GM12872 (cell line): ENCODE measurements at regions not wholly inside any gene's neighbourhood (a gene's known extent, or its start where the extent isn't known, plus 50 kb on each side); places are given as distances from the start of the nearest gene placed in this dataset.

Experiments used
- TF ChIP-seq, protein P1 (sequence below): IDR thresholded peaks from 3 replicates; pipeline ENCODE4 v1.5.1; 2011; ENCODE audit warnings: low read depth, mild to moderate bottlenecking, low read length, moderate library complexity; ENCODE audit not compliant: insufficient read depth

DNA sequence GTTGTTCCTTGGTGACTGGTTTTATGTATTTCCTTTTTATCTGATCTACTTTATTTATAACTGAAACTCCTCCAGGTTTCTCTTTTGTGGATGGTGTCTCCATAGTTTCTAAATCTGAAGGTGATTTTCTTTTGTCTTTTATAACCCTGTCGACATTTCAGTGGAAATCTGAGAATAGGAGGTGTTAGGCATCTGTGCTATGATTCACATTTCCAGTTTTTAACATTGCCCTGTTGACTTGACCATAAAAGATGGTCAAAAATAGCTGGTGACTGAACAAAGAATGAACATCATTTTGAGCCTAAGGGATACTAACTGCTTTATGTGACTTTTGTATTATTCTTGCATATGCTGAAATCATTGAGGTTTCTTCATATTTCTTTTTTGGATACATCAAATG is 190.5 kb downstream of the PCSK1 start:
- TF ChIP-seq, protein P1, sequence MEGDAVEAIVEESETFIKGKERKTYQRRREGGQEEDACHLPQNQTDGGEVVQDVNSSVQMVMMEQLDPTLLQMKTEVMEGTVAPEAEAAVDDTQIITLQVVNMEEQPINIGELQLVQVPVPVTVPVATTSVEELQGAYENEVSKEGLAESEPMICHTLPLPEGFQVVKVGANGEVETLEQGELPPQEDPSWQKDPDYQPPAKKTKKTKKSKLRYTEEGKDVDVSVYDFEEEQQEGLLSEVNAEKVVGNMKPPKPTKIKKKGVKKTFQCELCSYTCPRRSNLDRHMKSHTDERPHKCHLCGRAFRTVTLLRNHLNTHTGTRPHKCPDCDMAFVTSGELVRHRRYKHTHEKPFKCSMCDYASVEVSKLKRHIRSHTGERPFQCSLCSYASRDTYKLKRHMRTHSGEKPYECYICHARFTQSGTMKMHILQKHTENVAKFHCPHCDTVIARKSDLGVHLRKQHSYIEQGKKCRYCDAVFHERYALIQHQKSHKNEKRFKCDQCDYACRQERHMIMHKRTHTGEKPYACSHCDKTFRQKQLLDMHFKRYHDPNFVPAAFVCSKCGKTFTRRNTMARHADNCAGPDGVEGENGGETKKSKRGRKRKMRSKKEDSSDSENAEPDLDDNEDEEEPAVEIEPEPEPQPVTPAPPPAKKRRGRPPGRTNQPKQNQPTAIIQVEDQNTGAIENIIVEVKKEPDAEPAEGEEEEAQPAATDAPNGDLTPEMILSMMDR: no peak

DNA sequence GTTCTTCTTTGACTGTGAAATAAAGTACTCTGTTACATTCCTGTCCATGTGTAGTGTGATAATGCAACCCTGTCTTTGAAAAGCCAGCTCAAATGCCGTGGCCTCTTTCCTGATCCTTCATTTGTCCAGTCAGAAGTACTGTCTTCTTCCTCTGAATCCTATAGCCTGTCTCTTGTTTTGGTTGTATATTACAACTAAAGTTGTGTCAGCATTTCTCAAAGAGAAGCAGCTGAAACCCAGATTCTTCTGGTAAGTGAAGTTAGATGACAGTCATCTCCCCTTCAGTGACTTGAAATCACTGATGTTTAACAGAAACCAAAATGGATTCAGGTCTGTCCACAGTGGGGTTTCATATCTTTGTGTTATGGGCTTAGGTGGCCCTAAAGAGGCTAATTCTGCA is 196.2 kb downstream of the PCSK1 start:
- TF ChIP-seq, protein P1: no peak

DNA sequence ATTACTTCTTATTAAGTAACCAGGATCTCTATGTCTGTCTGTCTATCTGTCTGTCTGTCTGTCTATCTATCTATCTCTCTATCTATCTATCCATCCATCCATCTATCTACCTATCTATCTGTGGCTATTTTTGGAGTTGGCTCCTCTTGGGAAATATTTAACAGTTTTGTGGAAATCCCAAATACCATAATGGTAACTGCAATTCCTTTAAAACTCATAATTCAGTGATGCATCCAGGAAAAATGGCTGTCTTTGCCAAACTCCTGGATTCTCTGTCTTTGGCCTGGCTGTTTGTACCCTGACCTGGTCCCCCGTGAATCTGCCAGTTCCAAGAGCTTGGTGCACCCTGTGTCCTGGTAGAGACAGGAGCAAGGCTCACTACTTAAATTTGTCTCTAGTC is 197.0 kb downstream of the PCSK1 start:
- TF ChIP-seq, protein P1: no peak

DNA sequence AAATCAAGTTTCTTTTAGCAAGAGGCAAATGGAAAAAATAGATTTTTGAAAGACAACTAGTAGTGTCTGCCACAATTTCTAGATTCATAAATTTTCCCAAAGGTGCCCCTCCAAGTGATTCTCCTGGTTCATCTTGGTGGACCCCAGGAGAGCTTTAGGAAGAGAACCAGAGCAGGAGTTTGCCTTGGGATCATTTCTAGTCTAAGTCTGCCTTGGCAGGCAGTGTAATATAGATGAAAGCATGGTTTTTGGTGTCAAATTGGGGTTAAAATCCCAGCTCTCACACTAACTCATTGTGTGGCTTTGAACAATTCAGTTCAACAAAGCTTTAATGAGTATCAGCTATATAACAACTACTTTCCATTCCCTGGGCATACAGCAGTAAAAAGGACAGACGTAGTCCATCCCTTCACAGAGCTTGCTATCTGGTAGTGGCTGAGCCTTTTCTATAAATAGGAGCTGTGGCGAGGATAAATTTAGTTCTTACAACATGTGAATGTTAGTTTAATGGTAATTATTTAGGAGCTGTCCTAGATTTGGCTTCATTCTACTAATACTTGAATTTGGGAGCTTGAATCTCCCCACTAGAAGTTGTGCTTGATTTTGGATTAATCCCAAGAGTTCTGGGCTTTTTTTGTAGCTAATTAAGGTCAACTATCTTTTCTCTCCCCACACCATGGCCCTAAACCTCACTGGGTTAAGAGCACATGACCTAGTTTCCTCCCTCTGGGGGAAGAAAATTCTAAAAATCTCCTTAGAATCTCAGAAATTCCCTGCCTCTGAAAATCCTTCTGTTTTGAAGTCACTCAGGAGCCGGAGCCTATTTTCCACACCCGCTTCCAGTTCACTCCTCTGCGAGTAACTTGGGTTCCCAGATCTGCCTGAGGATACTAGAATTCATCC is 197.8 kb downstream of the PCSK1 start:
- TF ChIP-seq, protein P1: no peak

DNA sequence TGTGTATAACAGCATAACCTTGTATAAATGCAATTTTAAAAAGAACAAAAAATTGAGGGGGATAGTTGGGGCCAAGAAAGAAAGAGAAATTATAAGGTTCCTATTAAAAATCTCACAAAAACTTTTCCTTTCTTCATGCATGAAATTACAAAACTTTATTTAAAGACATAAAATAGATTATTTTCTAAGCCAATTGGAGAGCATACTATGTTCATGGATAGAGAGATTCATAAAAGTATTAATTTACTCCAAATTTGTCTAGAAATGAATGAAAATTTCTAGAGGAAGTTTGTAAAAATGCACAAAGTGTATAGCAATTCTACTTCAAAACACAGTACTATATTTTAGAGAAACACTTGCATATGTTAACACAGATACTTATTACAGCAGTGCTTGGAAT is 200.4 kb downstream of the PCSK1 start:
- TF ChIP-seq, protein P1: no peak

DNA sequence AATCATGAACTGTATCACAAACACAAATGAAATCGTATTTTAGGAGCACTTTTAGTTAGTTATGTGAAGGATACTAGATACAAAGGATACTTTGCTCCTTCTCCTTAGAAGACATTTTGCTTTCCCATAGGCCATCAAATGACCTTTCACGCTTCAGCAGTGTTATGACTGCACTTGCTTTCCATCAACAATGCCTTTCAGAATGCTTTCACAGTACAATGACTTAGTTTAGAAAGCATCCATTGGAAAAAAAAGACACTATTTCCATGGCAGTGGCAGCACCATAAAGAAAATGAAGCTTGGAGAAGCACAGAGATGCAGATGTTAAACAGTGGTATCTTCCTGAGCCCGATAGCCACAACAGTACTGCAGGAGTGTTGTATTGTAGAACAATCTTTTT is 203.9 kb downstream of the PCSK1 start:
- TF ChIP-seq, protein P1: no peak

DNA sequence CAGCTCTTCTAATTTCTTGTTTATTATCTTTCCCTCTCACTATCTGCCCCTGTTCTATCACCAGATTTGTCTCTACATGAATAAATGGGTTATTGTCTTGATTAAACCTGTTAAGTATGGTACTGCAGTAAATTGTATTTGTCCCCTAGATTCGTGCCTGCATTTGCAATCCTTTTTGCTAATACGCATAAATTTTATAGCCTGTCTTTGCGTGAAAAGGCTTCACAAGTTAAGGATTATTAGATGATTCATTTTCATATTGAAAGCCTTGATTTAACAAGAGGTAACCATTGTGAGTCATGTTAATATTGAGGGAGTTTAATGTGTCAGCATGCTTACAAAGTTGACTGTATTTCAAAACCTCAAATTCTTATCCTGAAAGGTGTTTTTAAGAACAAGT is 204.6 kb downstream of the PCSK1 start:
- TF ChIP-seq, protein P1: no peak
